Trophoblast cell (in vitro differentiated cells and primary cell): ENCODE measurements at regions not wholly inside any gene's neighbourhood (a gene's known extent, or its start where the extent isn't known, plus 50 kb on each side); places are given as distances from the start of the nearest gene placed in this dataset.
"Not testable (repeated sequence)": the region's sequence is repeated elsewhere in the genome, so short reads cannot be mapped to it uniquely, and the experiment has no call there.

Experiments used
- DNase-seq, 2 donors: peaks; one replicate each; pipeline ENCODE4 v3.0.0-alpha.2; 2016
- H2AFZ ChIP-seq: 2 replicates; pipeline ENCODE4 v1.6.1; 2013; ENCODE audit warnings: low read length, moderate library complexity, mild to moderate bottlenecking; ENCODE audit not compliant: insufficient read depth, poor library complexity
- H2AK5ac ChIP-seq: 2 replicates; pipeline ENCODE4 v1.6.1; 2013; ENCODE audit warnings: mild to moderate bottlenecking, low read length
- H2BK120ac ChIP-seq: 2 replicates; pipeline ENCODE4 v1.6.1; 2013; ENCODE audit warnings: low read length, mild to moderate bottlenecking, moderate library complexity; ENCODE audit not compliant: insufficient read depth, poor library complexity
- H2BK12ac ChIP-seq: 2 replicates; pipeline ENCODE4 v1.6.1; 2013; ENCODE audit warnings: mild to moderate bottlenecking, low read length, moderate library complexity
- H2BK5ac ChIP-seq: 2 replicates; pipeline ENCODE4 v1.6.1; 2013; ENCODE audit warnings: low read length, low read depth, moderate library complexity, mild to moderate bottlenecking; ENCODE audit not compliant: poor library complexity
- H3K14ac ChIP-seq: 2 replicates; pipeline ENCODE4 v1.6.1; 2013; ENCODE audit warnings: mild to moderate bottlenecking, low read length
- H3K18ac ChIP-seq: 2 replicates; pipeline ENCODE4 v1.6.1; 2013; ENCODE audit warnings: mild to moderate bottlenecking, low read length
- H3K23ac ChIP-seq: 2 replicates; pipeline ENCODE4 v1.6.1; 2013; ENCODE audit warnings: low read length
- H3K27ac ChIP-seq: 2 replicates; pipeline ENCODE4 v1.5.1; 2013; ENCODE audit warnings: low read depth, mild to moderate bottlenecking, inconsistent platforms, low read length, moderate library complexity
- H3K27me3 ChIP-seq: 2 replicates; pipeline ENCODE4 v1.6.1; 2013; ENCODE audit warnings: inconsistent platforms, mild to moderate bottlenecking, low read length, moderate library complexity; ENCODE audit not compliant: insufficient read depth
- H3K36me3 ChIP-seq, 2 experiments: 1 replicate in 1 of 2; 2 replicates in 1 of 2; pipeline ENCODE4 v1.6.1; 2013; ENCODE audit warnings: low read length in 2 of 2, mild to moderate bottlenecking in 2 of 2, moderate library complexity in 1 of 2; ENCODE audit not compliant: insufficient read depth in 2 of 2, control insufficient read depth in 1 of 2
- H3K4ac ChIP-seq: 2 replicates; pipeline ENCODE4 v1.6.1; 2013; ENCODE audit warnings: low read depth, mild to moderate bottlenecking, low read length, moderate library complexity
- H3K4me1 ChIP-seq, 2 experiments: 1 replicate in 1 of 2; 2 replicates in 1 of 2; pipeline ENCODE4 v1.6.1; 2013; ENCODE audit warnings: low read length in 2 of 2, mild to moderate bottlenecking in 2 of 2, moderate library complexity in 1 of 2; ENCODE audit not compliant: insufficient read depth in 2 of 2, control insufficient read depth in 1 of 2
- H3K4me2 ChIP-seq: 2 replicates; pipeline ENCODE4 v1.6.1; 2013; ENCODE audit warnings: inconsistent platforms, mild to moderate bottlenecking, low read length, moderate library complexity
- H3K4me3 ChIP-seq: 2 replicates; pipeline ENCODE4 v1.5.1; 2013; ENCODE audit warnings: mild to moderate bottlenecking, low read depth, low read length, inconsistent platforms
- H3K79me1 ChIP-seq: one replicate; pipeline ENCODE4 v1.6.1; 2013; ENCODE audit warnings: low read length
- H3K79me2 ChIP-seq: 2 replicates; pipeline ENCODE4 v1.6.1; 2013; ENCODE audit warnings: low read length, mild to moderate bottlenecking; ENCODE audit not compliant: control insufficient read depth, insufficient read depth, poor library complexity
- H3K9ac ChIP-seq: 2 replicates; pipeline ENCODE4 v1.6.1; 2013; ENCODE audit warnings: mild to moderate bottlenecking, low read length
- H3K9me3 ChIP-seq: 2 replicates; pipeline ENCODE4 v1.6.1; 2013; ENCODE audit warnings: low read depth, mild to moderate bottlenecking, control low read depth, inconsistent platforms, low read length; ENCODE audit not compliant: insufficient read depth
- H4K12ac ChIP-seq: 2 replicates; pipeline ENCODE4 v1.6.1; 2013; ENCODE audit warnings: low read depth, mild to moderate bottlenecking, low read length, moderate library complexity
- H4K8ac ChIP-seq: 2 replicates; pipeline ENCODE4 v1.6.1; 2013; ENCODE audit warnings: low read depth, mild to moderate bottlenecking, low read length, moderate library complexity
- H4K91ac ChIP-seq: one replicate; pipeline ENCODE4 v1.6.1; 2013; ENCODE audit warnings: low read depth, mild to moderate bottlenecking, low read length, moderate library complexity
- WGBS: extraction: QIAGEN DNeasy Blood & Tissue Kit; methylation state at CpG from one replicate; pipeline ENCODE4 v1.1.7; 2013; ENCODE audit warnings: missing lambda C conversion rate; ENCODE audit not compliant: insufficient read length, insufficient coverage; ENCODE audit errors: extremely low coverage; 5-methylcytosine and 5-hydroxymethylcytosine counted together

DNA sequence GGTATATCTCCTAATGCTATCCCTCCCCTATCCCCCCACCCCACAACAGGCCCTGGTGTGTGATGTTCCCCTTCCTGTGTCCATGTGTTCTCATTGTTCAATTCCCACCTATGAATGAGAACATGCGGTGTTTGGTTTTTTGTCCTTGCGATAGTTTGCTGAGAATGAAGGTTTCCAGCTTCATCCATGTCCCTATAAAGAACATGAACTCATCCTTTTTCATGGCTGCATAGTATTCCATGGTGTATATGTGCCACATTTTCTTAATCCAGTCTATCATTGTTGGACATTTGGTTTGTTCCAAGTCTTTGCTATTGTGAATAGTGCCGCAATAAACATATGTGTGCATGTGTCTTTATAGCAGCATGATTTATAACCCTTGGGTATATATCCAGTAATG is 77.7 kb upstream of the CXCL13 start:
- not testable (repeated sequence) for H3K4me2 ChIP-seq, H2BK5ac ChIP-seq, H3K9ac ChIP-seq, H3K14ac ChIP-seq, H2AK5ac ChIP-seq, H3K18ac ChIP-seq, H3K36me3 ChIP-seq, H2AFZ ChIP-seq, H3K4me3 ChIP-seq, H3K79me2 ChIP-seq, DNase-seq, H2BK12ac ChIP-seq, H4K8ac ChIP-seq, H2BK120ac ChIP-seq, H3K27me3 ChIP-seq, H3K23ac ChIP-seq, H4K12ac ChIP-seq, H3K9me3 ChIP-seq, H3K27ac ChIP-seq, H4K91ac ChIP-seq, H3K79me1 ChIP-seq, H3K4ac ChIP-seq, H3K4me1 ChIP-seq
- no CpG with 5 or more reads among the region's 3 CpGs for WGBS

DNA sequence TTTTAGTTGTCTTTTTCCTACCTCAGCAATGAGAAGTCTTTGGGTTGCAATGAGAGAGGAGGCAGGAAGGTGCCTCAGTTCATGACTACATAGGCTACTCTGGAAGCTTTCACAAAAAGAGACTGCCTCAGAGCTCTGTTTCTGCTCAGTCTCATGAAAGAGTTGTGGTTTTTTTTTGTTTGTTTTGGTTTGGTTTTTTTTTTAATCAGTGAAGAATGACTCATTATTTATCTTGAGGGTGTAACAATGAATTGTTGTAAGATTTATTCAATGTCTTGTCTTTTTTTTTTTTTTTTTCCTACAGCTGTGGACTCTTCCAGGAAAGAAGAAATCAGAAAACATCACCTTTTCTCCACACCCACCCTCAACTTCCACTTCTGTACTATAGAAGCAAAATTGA is 67.5 kb upstream of the CXCL13 start:
- Histone ChIP-seq H4K91ac (no peak overlapping the region), H4K8ac (no peak overlapping the region), H2BK5ac (no peak overlapping the region), H3K18ac (no peak overlapping the region), H3K9ac (no peak overlapping the region), H2BK120ac (no peak overlapping the region), H2BK12ac (no peak overlapping the region), H3K27me3 (no peaks in the 10 kb centered on the region), H3K9me3 (peaks cover 7% of the 10 kb centered on the region), H3K4me3 (no peak overlapping the region), H3K4me1 (no peaks in the 10 kb centered on the region), H3K79me1 (no peaks in the 10 kb centered on the region), H3K79me2 (no peaks in the 10 kb centered on the region), H3K4ac (no peak overlapping the region), H3K27ac (no peak overlapping the region), H3K23ac (no peak overlapping the region), H3K4me2 (no peak overlapping the region), H3K14ac (no peak overlapping the region), H3K36me3 (no peaks in the 10 kb centered on the region), H4K12ac (no peak overlapping the region), H2AFZ (no peak overlapping the region), H2AK5ac (no peak overlapping the region)
- no peak for DNase-seq

DNA sequence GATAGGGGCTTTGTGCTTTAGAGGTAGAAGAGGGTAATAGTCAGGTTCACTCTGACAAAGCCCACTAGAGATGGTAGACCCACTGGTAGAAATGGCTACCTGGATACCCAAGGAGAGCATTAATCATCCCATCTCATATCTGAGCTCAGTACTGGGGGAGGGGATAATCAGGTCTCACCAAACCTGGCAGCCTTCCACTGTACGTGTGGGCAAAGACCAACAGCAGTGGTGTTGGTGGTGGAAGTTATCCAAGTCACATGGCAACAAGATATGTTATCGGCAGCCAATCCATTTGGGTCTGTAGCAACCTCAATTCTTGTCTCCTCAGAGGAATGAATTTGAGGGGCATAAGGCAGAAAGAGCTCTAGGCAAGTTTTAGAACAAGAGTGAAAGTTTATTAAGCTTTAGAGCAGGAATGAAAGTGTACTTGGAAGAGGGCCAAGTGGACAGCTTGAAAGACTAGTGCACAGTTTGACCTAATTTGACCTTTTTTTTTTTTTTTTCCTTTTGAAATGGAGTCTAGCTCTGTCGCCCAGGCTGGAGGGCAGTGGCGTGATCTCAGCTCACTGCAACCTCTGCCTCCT is 67.0 kb upstream of the CXCL13 start:
- Histone ChIP-seq H3K36me3 (no peaks in the 10 kb centered on the region), H3K4me2 (no peak overlapping the region), H3K4me3 (no peak overlapping the region), H3K14ac (no peak overlapping the region), H3K79me2 (no peaks in the 10 kb centered on the region), H4K12ac (no peak overlapping the region), H2AK5ac (no peak overlapping the region), H3K9ac (no peak overlapping the region), H3K23ac (no peak overlapping the region), H4K91ac (no peak overlapping the region), H2BK5ac (no peak overlapping the region), H3K4me1 (no peaks in the 10 kb centered on the region), H4K8ac (no peak overlapping the region), H2BK120ac (no peak overlapping the region), H2BK12ac (no peak overlapping the region), H3K18ac (no peak overlapping the region), H3K4ac (no peak overlapping the region), H3K79me1 (no peaks in the 10 kb centered on the region), H2AFZ (no peak overlapping the region), H3K9me3 (peaks cover 3% of the 10 kb centered on the region), H3K27ac (no peak overlapping the region), H3K27me3 (no peaks in the 10 kb centered on the region)
- DNase-seq: no peak
- WGBS: no CpG with 5 or more reads among the region's 4 CpGs
